ENCODE measurements at regions not wholly inside any gene's neighbourhood (a gene's known extent, or its start where the extent isn't known, plus 50 kb on each side); places are given as distances from the start of the nearest gene placed in this dataset.

GRCh38 chr12:126523891-126524290 lies 1458.7 kb downstream of the AACS start:
- DNase-seq (ENCODE audit: extremely low read depth, low read depth, low spot score) = no peak

- DNase-seq (ENCODE audit: extremely low read depth, low read depth, low spot score) = no peak
Measured at GRCh38 chr12:126534495-126534894, 1469.3 kb downstream of the AACS start.

DNA sequence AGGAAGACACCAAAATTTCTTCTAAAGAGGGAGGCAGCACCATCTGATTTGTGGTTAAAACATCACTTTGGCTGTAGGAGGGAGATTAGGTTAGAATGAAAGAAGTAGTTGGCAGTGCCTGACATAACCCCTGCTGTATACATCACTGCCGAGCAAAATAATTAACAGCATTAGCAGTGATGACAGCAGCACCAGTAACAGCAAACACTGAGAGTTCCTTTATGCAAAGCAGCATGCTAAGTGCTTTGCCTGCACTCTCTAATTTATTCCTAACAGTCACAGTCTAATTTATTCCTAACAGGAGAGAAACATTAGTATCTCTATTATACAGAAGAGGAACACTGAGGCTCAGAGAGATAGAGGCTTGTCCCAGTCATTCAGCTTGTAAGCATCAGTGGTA lies 1469.7 kb downstream of the AACS start:
- DNase-seq (ENCODE audit: extremely low read depth, low read depth, low spot score) = no peak

GRCh38 chr12:126535971-126536370 lies 1470.7 kb downstream of the AACS start:
- no peak for DNase-seq (ENCODE audit: extremely low read depth, low read depth, low spot score)

GRCh38 chr12:126537961-126538530 lies 1472.8 kb downstream of the AACS start:
- DNase-seq (ENCODE audit: extremely low read depth, low read depth, low spot score) = no peak

- no peak for DNase-seq (ENCODE audit: extremely low read depth, low read depth, low spot score)
Measured at GRCh38 chr12:126538888-126539287, 1473.7 kb downstream of the AACS start.

GRCh38 chr12:126545411-126545810 lies 1480.2 kb downstream of the AACS start:
- DNase-seq (ENCODE audit: extremely low read depth, low read depth, low spot score) = peak; percentile 12

DNA sequence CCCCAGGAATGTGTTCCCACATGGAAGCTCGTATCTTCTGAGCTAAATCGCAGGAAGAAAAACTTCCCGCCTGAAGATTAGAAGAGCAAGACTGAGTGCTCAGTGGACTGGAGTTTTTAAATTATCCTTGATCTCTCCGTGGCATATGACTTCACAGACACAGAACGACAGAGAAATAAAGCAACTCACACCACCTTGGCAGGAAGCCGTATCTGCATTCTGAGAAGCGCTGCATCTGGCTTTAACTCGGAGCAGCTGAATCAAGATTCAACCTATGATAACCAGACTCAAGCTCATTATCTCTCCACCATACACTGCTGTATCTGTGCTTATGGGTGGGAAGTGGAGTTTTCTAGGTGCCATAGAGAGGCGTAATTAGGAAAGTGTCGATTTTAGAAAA lies 1482.7 kb downstream of the AACS start:
- DNase-seq (ENCODE audit: extremely low read depth, low read depth, low spot score) = no peak

DNA sequence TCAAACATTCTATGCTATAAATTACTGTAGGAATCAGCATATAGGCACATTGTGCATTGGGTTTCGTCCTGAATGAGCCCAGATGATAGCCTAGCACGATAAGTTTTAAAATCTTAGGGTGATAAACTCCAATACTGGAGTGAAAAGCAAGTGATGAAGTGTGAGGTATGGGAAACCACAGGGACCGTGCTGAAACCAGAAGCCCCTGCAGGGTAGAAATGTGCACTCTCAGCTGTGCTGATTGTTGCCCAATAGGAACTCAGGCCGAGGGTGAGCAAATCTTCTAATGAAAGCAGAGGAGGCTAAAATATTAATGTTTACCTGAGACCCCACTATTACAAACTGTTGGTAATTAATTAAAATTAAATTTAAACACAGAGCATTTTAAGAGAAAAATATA lies 1486.6 kb downstream of the AACS start:
- no peak for DNase-seq (ENCODE audit: extremely low read depth, low read depth, low spot score)

GRCh38 chr12:126554625-126555024 lies 1489.4 kb downstream of the AACS start:
- DNase-seq (ENCODE audit: extremely low read depth, low read depth, low spot score) = no peak

GRCh38 chr12:126557659-126558058 lies 1492.4 kb downstream of the AACS start:
- no peak for DNase-seq (ENCODE audit: extremely low read depth, low read depth, low spot score)

GRCh38 chr12:126558219-126558618 lies 1493.0 kb downstream of the AACS start:
- DNase-seq (ENCODE audit: extremely low read depth, low read depth, low spot score) = no peak

- DNase-seq (ENCODE audit: extremely low read depth, low read depth, low spot score) = no peak
Measured at GRCh38 chr12:126558810-126559209, 1493.6 kb downstream of the AACS start.

DNA sequence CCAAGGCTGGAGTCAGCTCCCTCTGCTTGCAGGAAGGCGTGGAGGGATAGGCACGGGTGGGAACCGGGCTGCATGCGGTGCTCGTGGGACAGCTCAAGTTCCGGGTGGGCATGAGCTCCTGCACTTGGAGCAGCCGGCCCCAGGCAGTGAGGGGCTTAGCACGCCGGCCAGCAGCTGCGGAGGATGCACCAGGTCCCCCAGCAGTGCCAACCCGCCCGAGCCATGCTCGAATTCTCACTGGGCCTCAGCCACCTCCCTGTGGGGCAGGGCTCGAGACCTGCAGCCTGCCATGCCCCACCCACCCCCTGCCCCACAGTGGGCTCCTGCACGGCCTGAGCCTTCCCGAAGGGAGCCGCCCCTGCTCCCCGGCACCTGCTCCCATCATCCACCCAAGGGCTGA lies 1501.8 kb downstream of the AACS start:
- no peak for DNase-seq (ENCODE audit: extremely low read depth, low read depth, low spot score)

- DNase-seq (ENCODE audit: extremely low read depth, low read depth, low spot score) = no peak
Measured at GRCh38 chr12:126569706-126570105, 1504.5 kb downstream of the AACS start.

- no peak for DNase-seq (ENCODE audit: extremely low read depth, low read depth, low spot score)
Measured at GRCh38 chr12:126570566-126570965, 1505.3 kb downstream of the AACS start.

DNA sequence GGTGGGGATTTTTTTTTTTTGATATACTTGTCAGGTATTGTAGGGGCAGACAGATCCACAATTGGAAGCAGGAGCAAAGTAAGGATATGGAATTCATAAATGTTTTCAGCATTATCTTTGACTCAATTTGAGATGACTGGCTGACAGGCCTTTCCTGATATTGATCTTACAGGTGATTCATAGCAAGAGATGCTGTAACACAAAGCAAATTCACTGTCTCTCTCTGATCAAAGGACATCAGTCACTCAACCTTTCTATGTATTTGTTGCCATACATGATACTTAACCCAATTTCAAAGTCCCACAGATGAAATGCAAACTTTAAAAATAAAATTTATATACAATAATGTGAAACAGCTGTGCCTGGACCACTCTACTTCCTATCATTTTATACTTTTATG lies 1506.9 kb downstream of the AACS start:
- no peak for DNase-seq (ENCODE audit: extremely low read depth, low read depth, low spot score)

DNA sequence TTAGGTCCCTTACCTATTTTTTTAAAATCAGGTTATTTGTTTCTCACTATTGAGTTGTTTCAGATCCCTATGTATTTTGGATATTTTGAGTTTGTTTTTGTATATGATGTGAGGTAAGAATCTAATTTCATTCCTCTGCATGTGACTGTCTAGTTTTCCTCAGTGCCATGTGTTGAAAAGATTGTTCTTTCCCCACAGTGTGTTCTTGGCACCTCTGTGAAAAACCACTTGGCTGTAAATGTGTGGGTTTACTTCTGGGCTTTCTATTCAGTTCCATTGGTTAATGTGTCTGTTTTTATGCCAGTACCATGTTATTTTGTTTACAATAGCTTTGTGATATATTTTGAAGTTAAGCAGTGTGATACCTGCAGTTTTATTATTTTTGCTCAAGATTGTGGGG lies 1516.4 kb downstream of the AACS start:
- no peak for DNase-seq (ENCODE audit: extremely low read depth, low read depth, low spot score)

GRCh38 chr12:126582231-126582630 lies 1517.0 kb downstream of the AACS start:
- no peak for DNase-seq (ENCODE audit: extremely low read depth, low read depth, low spot score)

DNA sequence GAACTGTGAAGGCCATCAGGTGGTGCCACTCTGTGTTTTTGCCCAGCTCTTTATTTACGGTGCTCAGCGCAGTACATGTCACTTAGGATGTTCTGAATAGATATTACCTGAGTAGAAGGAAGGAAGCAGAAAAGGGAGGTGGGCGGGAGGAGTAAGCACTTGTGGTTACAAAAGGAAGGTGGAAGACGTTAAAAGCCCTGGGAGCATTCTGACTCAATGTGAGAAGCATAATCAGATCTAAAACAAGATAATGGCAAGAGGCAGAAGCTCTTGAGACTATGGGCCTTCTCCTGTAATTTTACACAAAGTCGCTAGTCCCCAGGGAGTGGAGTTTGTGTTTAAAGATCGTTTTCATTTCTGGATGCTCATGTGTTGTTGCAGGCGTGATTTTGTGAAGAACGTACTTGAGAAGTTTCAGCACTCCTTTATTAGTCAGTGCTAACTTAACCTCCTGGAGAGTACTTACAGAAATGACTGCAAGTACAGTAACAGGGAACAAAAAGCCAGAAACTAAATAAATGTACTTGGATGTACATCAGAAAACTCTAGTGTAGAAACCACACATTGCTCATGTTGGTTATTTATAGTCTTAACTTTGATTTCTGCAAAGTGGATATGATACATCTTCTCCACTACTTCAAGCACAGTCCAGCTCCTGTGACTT lies 1523.5 kb downstream of the AACS start:
- DNase-seq (ENCODE audit: extremely low read depth, low read depth, low spot score) = no peak

- no peak for DNase-seq (ENCODE audit: extremely low read depth, low read depth, low spot score)
Measured at GRCh38 chr12:126591533-126591932, 1526.3 kb downstream of the AACS start.

DNA sequence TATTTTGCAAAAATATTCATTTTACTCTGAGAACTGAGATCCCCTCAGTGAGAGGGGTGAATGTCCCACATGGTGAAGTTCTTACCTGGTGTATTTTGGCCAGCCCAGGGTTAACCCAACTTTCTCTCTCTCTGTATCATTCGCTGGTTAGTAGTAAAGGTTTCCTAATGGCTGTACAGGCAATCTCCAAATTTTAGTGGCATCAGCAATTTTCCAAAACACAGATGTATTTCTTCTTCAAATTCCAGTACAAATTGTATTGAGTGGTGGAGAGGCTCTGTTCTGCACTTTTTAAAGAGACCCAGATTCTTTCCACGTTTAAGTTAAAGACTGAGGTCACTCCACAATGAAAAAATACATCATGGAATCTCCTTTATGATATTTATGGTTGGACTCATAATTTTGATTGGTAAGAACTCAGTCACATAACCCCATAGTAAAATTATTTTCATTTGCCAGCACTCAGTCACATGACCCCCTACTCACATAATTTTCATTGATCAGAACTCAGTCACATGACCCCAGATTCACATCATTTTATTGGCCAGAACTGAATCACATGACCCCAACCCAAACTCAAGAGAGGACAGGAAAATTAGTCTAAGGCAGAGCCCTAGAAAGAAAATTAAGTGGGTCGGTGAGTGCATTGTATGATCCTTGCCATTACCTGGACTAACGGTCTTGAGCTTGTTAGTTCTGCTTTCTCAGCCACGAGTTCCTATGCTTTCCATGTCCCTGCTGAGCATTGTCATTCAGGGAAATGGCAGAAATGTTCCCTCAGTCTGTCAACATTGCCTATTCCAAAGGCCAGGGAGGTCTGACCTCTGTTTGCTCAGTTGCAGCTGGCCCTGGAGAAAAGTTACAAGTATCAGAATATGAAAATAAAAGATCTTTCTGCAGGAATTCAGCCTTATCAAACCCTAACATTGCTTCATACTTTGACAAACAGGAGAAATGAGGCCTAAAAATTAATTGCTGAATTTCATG lies 1536.2 kb downstream of the AACS start:
- DNase-seq (ENCODE audit: extremely low read depth, low read depth, low spot score) = no peak

Measured in glomerular endothelial cell (primary cell).